MCF 10A (cell line): ENCODE measurements at regions not wholly inside any gene's neighbourhood (a gene's known extent, or its start where the extent isn't known, plus 50 kb on each side); places are given as distances from the start of the nearest gene placed in this dataset.

Experiments
- BruUV-seq: library from RNA; stranded (reverse); fragments of 400-500 nt; replicated peaks from 2 replicates; lab custom pipeline; 2021; lab: Mats Ljungman, UMichigan
- CTCF ChIA-PET: fragments of 300-600 bp; sonication (Branson Sonifier 250); formaldehyde crosslinking; extraction: SDS; loops from one replicate; lab custom pipeline; 2021; ENCODE audit warnings: antibody characterized with exemption, inconsistent platforms; lab: Yijun Ruan, JAX
- POLR2A ChIA-PET: fragments of 300-600, 350-650 bp; sonication (Branson Sonifier 250); formaldehyde crosslinking; extraction: SDS; loops from one replicate; lab custom pipeline; 2020; ENCODE audit warnings: antibody characterized with exemption, inconsistent platforms; lab: Yijun Ruan, JAX
- DNase-seq: peaks from one replicate; pipeline ENCODE4 v3.0.0-alpha.2; 2018; ENCODE audit not compliant: unreplicated experiment
- H3K27ac Mint-ChIP-seq: one replicate; pipeline ENCODE4 v1.8.0; 2022; ENCODE audit warnings: mild to moderate bottlenecking, low read depth, mixed read lengths; ENCODE audit not compliant: unreplicated experiment
- H3K27me3 Mint-ChIP-seq: one replicate; pipeline ENCODE4 v1.8.0; 2022; ENCODE audit warnings: mixed read lengths; ENCODE audit not compliant: insufficient read depth, unreplicated experiment
- H3K36me3 Mint-ChIP-seq: one replicate; pipeline ENCODE4 v1.8.0; 2022; ENCODE audit warnings: mild to moderate bottlenecking, moderate library complexity, mixed read lengths; ENCODE audit not compliant: insufficient read depth, unreplicated experiment
- H3K4me1 Mint-ChIP-seq: one replicate; pipeline ENCODE4 v1.8.0; 2022; ENCODE audit warnings: mixed read lengths; ENCODE audit not compliant: insufficient read depth, unreplicated experiment
- H3K4me3 Mint-ChIP-seq: one replicate; pipeline ENCODE4 v1.8.0; 2022; ENCODE audit warnings: mild to moderate bottlenecking, moderate library complexity, mixed read lengths; ENCODE audit not compliant: unreplicated experiment
- H3K9me3 Mint-ChIP-seq: one replicate; pipeline ENCODE4 v1.8.0; 2022; ENCODE audit warnings: mixed read lengths; ENCODE audit not compliant: unreplicated experiment
- intact Hi-C: fragments of 100-400 bp; cut with micrococcal nuclease; formaldehyde crosslinking; loops from 2 replicates; pipeline ENCODE4 v1.14.1; 2022
- TF ChIP-seq, protein P1 (sequence below): fragments of 200-600 bp; IDR thresholded peaks from one replicate; pipeline ENCODE4 v1.8.0; 2022; ENCODE audit warnings: antibody characterized with exemption, mild to moderate bottlenecking; ENCODE audit not compliant: unreplicated experiment

- DNase-seq: no peak
- H3K27me3 Mint-ChIP-seq: no peaks in the 10 kb centered on the region
These were observed 77.6 kb upstream of the PCDH7 start for GRCh38 chr4:30642567-30642966.

DNA sequence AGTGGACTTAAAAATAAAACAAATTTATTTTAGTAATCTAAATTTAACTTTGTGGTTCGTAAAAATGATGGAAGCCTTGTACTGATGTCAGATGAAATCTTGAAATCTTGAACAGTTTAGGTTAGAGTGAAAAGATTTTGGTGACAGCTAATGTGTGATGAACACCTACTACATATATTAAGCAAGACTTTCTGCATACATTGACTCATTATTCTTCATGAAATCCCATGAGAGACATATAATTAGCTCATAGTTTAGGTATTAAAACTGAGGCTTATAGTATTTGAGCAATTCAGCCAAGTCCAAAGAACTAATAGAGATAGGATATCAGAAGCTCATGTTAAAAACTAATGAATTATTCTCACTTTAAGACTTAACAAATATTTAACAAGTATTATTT lies 66.9 kb upstream of the PCDH7 start:
- Mint-ChIP-seq H3K4me3 (no peak overlapping the region), H3K36me3 (no peaks in the 10 kb centered on the region), H3K27ac (no peak overlapping the region), H3K4me1 (no peaks in the 10 kb centered on the region), H3K27me3 (no peaks in the 10 kb centered on the region), H3K9me3 (peaks cover 1% of the 10 kb centered on the region)
- no peak for DNase-seq
- no TSS peak for BruUV-seq
- POLR2A ChIA-PET: no interaction called here
- CTCF ChIA-PET: interaction anchor here (1.1 kb wide), 1 partner anchor 13 kb away, joined by 3 read pairs; no protein-coding TSS in a partner anchor
- TF ChIP-seq, protein P1, sequence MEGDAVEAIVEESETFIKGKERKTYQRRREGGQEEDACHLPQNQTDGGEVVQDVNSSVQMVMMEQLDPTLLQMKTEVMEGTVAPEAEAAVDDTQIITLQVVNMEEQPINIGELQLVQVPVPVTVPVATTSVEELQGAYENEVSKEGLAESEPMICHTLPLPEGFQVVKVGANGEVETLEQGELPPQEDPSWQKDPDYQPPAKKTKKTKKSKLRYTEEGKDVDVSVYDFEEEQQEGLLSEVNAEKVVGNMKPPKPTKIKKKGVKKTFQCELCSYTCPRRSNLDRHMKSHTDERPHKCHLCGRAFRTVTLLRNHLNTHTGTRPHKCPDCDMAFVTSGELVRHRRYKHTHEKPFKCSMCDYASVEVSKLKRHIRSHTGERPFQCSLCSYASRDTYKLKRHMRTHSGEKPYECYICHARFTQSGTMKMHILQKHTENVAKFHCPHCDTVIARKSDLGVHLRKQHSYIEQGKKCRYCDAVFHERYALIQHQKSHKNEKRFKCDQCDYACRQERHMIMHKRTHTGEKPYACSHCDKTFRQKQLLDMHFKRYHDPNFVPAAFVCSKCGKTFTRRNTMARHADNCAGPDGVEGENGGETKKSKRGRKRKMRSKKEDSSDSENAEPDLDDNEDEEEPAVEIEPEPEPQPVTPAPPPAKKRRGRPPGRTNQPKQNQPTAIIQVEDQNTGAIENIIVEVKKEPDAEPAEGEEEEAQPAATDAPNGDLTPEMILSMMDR: no peak
- intact Hi-C loops: no loop called here

More at GRCh38 chr4:30642567-30642966, 77.6 kb upstream of the PCDH7 start:
- Mint-ChIP-seq H3K4me1 (no peaks in the 10 kb centered on the region), H3K36me3 (no peaks in the 10 kb centered on the region), H3K4me3 (no peak overlapping the region), H3K9me3 (no peaks in the 10 kb centered on the region), H3K27ac (no peak overlapping the region)
- no TSS peak for BruUV-seq
- CTCF ChIA-PET: no interaction called here
- TF ChIP-seq, protein P1: no peak
- intact Hi-C loops: no loop called here
- POLR2A ChIA-PET: interaction anchor here (0.6 to 0.7 kb wide), 2 partner anchors 90 to 494 kb away, joined by 3 read pairs; no protein-coding TSS in a partner anchor

DNA sequence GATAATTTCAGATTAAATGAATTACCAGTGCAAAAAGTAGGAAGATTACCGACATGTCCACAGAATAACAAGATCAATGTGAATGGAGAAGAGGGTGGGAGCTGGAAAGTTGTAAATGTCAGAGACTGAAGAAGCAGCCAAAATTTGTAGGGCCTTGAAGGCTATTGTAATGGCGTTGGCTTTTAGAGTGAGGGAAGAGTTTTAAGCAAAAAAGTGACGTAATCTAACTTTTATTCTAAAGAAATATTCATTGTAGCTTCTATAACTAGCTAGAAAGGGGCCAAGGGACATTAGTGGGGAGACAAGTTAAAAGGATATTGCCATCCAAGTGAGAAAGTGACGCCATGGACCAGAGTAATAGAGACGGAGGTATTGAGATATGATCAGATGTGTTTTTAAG lies 63.3 kb upstream of the PCDH7 start:
- DNase-seq: no peak
- no peaks in the 10 kb centered on the region for H3K9me3 Mint-ChIP-seq
- H3K4me1 Mint-ChIP-seq: no peaks in the 10 kb centered on the region
- no TSS peak for BruUV-seq
- CTCF ChIA-PET: interaction anchor here (1.2 to 1.4 kb wide), 2 partner anchors 9 to 62 kb away, joined by 3 to 4 read pairs; no protein-coding TSS in a partner anchor
- H3K36me3 Mint-ChIP-seq: no peaks in the 10 kb centered on the region
- POLR2A ChIA-PET: interaction anchor here (0.6 kb wide), 1 partner anchor 16 kb away, joined by 3 read pairs; no protein-coding TSS in a partner anchor
- intact Hi-C loops: no loop called here
- H3K4me3 Mint-ChIP-seq: no peak overlapping the region
- no peaks in the 10 kb centered on the region for H3K27me3 Mint-ChIP-seq
- TF ChIP-seq, protein P1: no peak
- H3K27ac Mint-ChIP-seq: no peak overlapping the region

GRCh38 chr4:30667919-30668318 lies 52.2 kb upstream of the PCDH7 start:
- TF ChIP-seq, protein P1: no peak
- no peaks in the 10 kb centered on the region for H3K27me3 Mint-ChIP-seq
- BruUV-seq: no TSS peak
- intact Hi-C loops: no loop called here
- H3K9me3 Mint-ChIP-seq: no peaks in the 10 kb centered on the region
- no peak for DNase-seq
- H3K27ac Mint-ChIP-seq: no peak overlapping the region
- ChIA-PET POLR2A (no interaction called here), CTCF (interaction anchor here (0.5 kb wide), 1 partner anchor 42 kb away, joined by 4 read pairs; no protein-coding TSS in a partner anchor)
- no peak overlapping the region for H3K4me3 Mint-ChIP-seq
- H3K4me1 Mint-ChIP-seq: no peaks in the 10 kb centered on the region
- no peaks in the 10 kb centered on the region for H3K36me3 Mint-ChIP-seq
